ENCODE measurements at regions not wholly inside any gene's neighbourhood (a gene's known extent, or its start where the extent isn't known, plus 50 kb on each side); places are given as distances from the start of the nearest gene placed in this dataset.

GRCh38 chr12:93990832-93991803 lies 157.3 kb upstream of the PLXNC1 start:
- no peaks in the 10 kb centered on the region for H3K36me3 Mint-ChIP-seq (ENCODE audit: insufficient read depth in 1 of 3, low read depth in 3 of 3)
- Histone ChIP-seq H2AK5ac (ENCODE audit: insufficient read length, low read length) (no peak overlapping the region), H3K27me3 (ENCODE audit: insufficient read depth, low read length) (no peaks in the 10 kb centered on the region), H2BK12ac (ENCODE audit: insufficient read length, low read depth, low read length) (no peak overlapping the region), H3K79me2 (ENCODE audit: insufficient read depth, low read length) (no peaks in the 10 kb centered on the region), H3K9me3 (ENCODE audit: control insufficient read depth, low read depth, low read length) (no peaks in the 10 kb centered on the region), H4K91ac (ENCODE audit: insufficient read length, low read depth, low read length) (no peak overlapping the region), H3K18ac (ENCODE audit: insufficient read length, low read depth, low read length) (no peak overlapping the region), H3K9ac (ENCODE audit: extremely low read depth, insufficient read length, low read length) (no peak overlapping the region), H3K4ac (ENCODE audit: low read depth, low read length) (no peak overlapping the region), H2AFZ (ENCODE audit: low read length) (no peak overlapping the region), H2BK5ac (ENCODE audit: insufficient read length, low read length) (no peak overlapping the region), H2BK15ac (ENCODE audit: low read depth, low read length) (no peak overlapping the region), H3T11ph (ENCODE audit: low read length) (no peak overlapping the region), H3K79me1 (ENCODE audit: insufficient read depth, low read depth, low read length, poor library complexity, severe bottlenecking) (no peaks in the 10 kb centered on the region), H2BK120ac (ENCODE audit: low read depth, low read length, poor library complexity, severe bottlenecking) (no peak overlapping the region), H3K23ac (ENCODE audit: insufficient read length, low read depth, low read length) (no peak overlapping the region), H4K20me1 (ENCODE audit: control insufficient read depth, insufficient read depth, insufficient read length) (no peaks in the 10 kb centered on the region), H4K5ac (ENCODE audit: insufficient read length, low read depth, low read length) (no peak overlapping the region), H3K4me2 (ENCODE audit: insufficient read depth, insufficient read length, low read length) (no peak overlapping the region), H3K4me1 (ENCODE audit: insufficient read depth, low read length) (no peaks in the 10 kb centered on the region), H3K23me2 (ENCODE audit: insufficient read length, low read depth, low read length, poor library complexity, severe bottlenecking) (no peaks in the 10 kb centered on the region), H2BK20ac (ENCODE audit: low read depth, low read length, poor library complexity, severe bottlenecking) (no peak overlapping the region), H4K8ac (replicated peaks; ENCODE audit: insufficient read length, low read depth, low read length) (no peak overlapping the region), H3K56ac (ENCODE audit: insufficient read length, low read depth, low read length) (no peak overlapping the region), H3K27ac (ENCODE audit: insufficient read length, low read depth, low read length) (no peak overlapping the region), H3K14ac (ENCODE audit: insufficient read depth, low read length) (no peak overlapping the region)
- peak; percentile 65 for TF ChIP-seq CTCF (conservative IDR thresholded peaks at IDR 0.05)
- peak overlapping the region in 2 of 3 experiments; percentile 6 to 84; a peak in 4 of 7 replicates for H3K27ac Mint-ChIP-seq
- H3K27me3 Mint-ChIP-seq (ENCODE audit: low read depth) = no peaks in the 10 kb centered on the region; the same call in none of the 2 replicates
- H3K9me3 Mint-ChIP-seq = peaks cover under 1 to 2% of the 10 kb centered on the region in 2 experiments; a peak in 2 of 5 replicates
- H3K4me3 Mint-ChIP-seq = no peak overlapping the region
- no CpG with 5 or more reads among the region's 20 CpGs for WGBS (ENCODE audit: extremely low coverage, insufficient read length, low lambda C conversion rate)
- H3K4me1 Mint-ChIP-seq = peaks cover 8 to 9% of the 10 kb centered on the region in 2 experiments
- DNase-seq = peak; percentile 85

All from H9 (cell line).